Stimulated activated CD8-positive, alpha-beta memory T cell treated with anti-CD3 and anti-CD28 coated beads, Interleukin-15, amount 100 ng/mL, for 1 hour (primary cell): ENCODE measurements at regions not wholly inside any gene's neighbourhood (a gene's known extent, or its start where the extent isn't known, plus 50 kb on each side); places are given as distances from the start of the nearest gene placed in this dataset.
A peak's percentile ranks its signal among the peaks of the same experiment; 100 is the strongest.

Experiments used
- DNase-seq: peaks from one replicate; pipeline ENCODE4 v3.0.0-alpha.2; 2020; ENCODE audit warnings: low read depth

- no peak for DNase-seq
These were observed 242.1 kb downstream of the LTN1 start for GRCh38 chr21:28750565-28750964.

DNA sequence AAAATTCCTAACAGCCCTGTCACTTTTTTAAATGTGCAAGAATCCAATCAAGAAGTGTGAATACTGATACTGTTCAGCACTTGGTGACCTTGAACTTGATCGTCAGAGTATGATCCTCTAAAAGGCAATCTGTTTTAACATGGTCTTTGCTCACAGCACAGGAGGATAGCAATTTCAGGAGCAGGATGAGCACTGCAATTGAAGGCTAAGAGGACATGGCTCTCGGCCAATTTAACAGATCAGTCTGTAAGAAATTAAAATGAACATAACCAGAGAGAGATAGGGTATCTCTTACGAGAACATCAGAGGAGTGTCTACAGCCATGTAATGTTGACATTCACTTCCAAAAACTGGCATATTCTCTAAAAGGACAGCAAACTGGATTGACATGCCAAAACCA, 243.1 kb downstream of the LTN1 start:
- DNase-seq: no peak

DNA sequence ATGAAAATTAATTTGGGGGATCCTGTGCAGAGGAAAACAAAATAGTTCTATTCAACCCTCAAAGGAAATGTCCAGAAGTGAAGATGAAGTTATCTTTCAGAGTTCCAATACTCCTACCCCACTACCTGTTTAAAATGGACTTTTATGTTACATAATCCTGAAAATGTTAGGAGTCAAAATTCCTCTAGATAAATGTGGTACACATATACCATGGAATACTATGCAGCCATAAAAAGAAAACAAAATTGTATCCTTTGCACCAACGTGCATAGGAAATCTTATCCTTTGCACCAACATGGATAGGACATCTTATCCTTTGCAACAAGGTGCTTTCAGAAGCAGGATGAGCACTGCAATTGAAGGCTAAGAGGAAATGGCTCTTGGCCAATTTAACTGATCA, 245.2 kb downstream of the LTN1 start:
- DNase-seq: no peak

- DNase-seq: no peak
These were observed 246.5 kb downstream of the LTN1 start for GRCh38 chr21:28746166-28746565.

DNA sequence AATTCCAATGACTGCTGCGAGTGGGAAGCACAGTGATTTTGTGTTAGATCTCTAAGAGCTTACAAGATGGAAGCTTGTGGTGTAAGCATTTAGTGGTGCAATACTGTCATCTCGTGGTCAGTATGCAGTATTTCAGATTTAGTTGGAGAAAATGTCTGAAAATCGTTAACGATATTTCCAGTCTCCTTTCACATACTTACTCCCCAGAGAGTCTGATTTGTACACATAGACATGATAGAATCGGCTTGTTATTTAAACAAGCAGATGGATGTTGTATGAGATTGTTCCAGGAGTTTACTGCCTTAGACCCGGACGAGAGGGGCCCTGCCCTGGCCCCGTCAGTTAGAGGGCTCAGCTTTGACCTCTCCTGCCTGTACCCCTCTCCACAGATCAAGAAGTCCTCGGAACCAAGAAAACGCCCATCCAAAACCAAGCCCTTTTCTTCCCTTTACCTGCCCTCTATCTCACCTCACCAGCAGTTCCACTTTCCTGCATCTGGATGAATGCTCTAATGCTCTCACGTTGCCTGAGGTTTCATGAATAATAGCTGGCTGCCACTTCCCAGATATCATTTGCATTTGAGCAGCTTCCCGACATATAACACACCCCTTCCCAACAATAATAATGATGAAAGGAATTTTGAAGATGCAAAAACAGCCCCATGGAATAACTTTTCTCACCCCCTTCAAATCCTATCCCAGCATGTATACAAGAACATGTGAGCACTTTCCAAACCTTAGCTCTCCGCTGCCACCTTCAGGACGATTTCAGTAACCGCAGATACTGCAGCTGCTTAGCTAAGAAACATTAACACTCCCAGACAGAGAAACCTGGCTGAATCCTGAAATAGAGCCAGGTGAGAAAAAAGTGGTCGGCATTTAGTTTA, 247.3 kb downstream of the LTN1 start:
- peak; percentile 60 for DNase-seq

DNA sequence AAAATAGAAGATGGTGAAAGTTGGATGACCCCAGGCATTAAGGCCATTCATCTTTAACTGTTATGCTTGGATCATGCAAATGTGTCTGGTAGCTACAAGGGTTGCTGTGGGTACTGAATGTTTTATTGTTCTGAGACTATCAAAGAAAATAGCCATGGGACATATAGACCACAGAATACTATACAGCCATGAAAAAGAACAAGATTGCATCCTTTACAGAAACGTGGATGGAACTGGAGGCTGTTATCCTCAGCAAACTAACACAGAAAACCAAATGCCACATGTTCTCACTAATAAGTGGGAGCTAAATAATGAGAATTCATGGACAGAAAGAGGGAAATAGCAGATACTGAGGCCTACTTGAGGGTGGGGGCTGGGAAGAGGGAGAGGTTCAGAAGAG, 249.0 kb downstream of the LTN1 start:
- DNase-seq: no peak

DNA sequence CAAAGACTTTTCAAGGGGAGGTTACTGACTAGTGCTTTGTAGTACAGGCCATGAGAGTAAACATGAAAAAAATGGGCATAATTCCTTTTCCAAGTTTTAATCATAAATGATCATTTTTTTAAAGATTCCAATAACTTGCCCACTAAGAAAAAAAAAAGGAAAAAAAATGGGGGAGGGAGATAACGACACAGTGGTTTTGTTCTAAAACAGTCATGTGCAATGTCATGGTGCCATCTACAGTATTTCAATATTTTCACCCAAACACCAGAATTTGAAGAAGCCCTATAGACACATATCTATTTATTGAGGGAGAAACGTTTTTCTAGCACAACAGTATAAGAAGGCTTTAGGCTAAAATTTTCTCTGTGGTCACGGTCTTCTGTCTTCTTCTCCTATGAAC, 250.2 kb downstream of the LTN1 start:
- no peak for DNase-seq

GRCh38 chr21:28740125-28740524, 252.6 kb downstream of the LTN1 start:
- no peak for DNase-seq

GRCh38 chr21:28738882-28739281, 253.8 kb downstream of the LTN1 start:
- DNase-seq: no peak

GRCh38 chr21:28738420-28738704, 254.3 kb downstream of the LTN1 start:
- no peak for DNase-seq

DNA sequence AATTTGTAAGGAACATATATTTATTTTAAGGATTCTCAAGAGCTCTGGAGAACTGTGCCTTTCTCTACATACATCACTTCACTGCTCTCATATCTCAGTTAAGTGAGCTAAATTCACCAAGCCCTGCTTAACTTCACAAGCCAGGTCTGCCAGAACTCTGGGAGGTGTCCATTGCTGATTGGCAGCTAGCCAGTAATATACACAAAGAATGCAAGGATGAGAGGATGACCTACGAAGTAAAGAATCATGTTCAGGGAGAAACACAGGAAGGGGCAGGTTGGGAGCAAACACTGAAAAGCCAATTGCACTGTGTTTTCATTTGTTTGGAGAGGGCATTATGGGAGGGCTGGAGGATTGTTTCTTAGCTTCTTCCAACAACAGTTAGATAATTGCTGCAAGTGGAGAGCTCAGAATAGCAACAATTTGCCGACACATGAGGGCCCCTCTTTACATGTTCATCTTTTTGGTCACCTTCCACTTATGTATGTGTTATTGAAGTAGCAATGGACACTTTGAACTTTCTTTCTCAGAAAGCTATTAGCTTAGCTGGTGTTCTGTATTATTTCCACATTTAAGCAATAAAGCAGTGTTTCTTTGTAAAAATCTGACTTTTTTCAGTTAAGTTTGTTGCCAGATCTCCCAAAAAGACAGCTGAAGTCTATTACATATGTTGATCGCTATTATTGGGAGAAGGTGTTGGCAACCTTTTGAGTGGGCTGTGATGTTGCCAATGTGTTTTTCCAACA, 254.8 kb downstream of the LTN1 start:
- no peak for DNase-seq

DNA sequence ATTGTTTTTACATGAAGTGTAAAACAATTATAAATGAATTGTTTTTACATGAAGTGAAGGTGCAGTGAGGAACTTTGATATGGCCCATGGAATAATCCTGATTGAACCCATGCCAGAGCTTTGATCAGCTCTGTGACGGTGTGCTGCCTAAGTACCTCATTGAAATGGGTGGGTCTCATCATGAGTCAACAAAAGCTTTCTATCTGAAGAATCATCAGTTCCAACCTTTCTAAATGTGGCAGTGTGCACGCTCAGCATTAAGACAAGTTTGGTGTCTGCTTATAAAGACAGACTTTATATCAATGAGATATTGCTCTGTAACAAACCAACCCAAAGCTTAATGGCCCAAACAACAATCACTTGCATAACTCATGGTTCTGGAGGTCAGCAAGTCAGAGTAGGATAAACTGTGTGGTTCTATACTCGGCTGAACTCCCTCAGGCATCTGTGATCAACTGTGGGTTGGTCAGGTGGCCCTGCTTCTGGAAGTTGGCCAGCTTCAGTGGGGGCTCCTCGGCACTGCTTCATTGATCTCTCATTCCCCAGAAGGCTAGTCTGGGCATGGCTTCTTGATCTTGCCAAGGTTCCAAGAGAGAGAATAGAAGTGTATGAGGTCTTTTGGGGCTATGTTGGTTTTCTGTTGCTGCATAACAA, 258.0 kb downstream of the LTN1 start:
- DNase-seq: no peak

DNA sequence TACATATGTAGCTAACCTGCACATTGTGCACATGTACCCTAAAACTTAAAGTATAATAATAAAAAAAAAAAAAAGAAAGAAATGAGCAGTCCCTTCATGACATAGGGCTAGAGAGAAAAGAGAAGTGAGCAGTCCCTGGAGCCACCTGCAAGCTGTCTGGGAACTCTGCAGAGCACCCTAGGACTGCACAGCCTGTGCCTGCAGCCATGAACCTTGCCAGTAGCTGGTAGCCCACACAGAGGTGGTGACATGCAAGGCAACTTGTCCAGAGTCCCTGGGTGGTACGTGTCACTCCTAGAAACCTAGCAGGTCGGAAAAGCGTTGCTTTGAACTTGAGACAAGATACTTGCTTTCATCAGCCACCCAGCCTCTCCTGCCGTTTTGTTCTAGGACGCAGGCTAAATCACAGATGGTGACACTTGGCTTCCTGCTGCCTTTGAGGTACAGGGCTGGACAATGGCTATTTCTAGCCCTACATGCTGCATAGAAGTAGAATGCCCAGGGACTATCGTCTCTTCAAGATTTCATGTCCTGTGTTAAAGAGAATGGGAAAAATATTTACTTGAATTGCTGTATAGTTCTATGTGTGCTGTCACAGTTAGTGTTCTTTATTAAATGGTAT, 260.9 kb downstream of the LTN1 start:
- DNase-seq: no peak

DNA sequence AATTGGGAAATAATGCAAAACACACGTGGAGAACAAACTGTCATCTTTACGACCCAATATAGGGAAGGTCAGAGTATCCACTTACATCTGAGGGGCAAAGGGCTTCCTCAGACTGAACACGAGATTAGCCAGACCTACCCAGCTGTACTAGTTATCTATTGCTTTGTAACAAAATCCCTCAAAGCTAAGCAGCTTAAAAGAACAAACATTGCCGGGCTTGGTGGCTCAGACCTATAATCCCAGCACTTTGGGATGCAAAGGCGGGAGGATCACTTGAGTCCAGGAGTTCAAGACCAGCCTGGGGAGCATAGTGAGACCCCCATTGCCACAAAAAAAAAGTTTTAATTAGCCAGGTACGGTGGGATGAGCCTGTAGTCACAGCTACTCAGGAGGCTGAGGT, 262.8 kb downstream of the LTN1 start:
- DNase-seq: no peak

DNA sequence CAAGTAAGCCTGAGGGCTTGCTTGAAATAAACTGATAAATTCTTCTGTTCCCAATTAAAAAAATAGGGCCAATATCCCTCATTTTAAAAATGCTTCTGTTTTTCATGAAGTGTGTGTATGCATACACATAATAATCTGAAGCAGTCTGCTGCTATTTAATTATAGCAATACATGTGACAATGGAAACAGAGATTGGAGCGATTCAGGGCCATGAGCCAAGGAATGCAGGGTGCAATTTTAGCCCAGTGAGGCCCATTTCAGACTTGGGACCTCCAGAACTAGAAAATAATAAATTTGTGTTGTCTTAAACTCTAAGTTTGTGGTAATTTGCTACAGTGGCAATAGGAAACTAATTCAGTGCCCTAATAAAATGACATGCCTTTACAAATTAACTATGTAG, 264.9 kb downstream of the LTN1 start:
- DNase-seq: no peak

- no peak for DNase-seq
These were observed 267.3 kb downstream of the LTN1 start for GRCh38 chr21:28725396-28725795.

DNA sequence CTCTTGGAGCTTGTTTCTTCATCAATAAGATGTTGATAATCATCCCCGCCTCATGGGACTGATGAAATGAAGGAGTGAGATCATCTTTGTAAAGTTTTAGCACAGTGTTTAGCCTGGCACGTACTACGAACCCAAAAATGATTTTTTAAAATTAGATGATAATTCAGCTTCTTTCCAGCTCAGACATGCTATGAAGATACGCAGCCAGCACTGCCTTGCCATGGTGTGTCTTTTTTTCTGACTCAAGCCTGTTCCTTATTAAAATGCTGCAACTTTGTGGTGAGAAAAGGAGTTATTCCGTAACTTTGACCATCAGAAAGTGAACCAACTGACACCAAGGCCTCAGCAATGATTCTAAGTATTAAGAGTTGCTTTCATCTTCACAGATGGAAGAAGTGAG, 269.0 kb downstream of the LTN1 start:
- no peak for DNase-seq

DNA sequence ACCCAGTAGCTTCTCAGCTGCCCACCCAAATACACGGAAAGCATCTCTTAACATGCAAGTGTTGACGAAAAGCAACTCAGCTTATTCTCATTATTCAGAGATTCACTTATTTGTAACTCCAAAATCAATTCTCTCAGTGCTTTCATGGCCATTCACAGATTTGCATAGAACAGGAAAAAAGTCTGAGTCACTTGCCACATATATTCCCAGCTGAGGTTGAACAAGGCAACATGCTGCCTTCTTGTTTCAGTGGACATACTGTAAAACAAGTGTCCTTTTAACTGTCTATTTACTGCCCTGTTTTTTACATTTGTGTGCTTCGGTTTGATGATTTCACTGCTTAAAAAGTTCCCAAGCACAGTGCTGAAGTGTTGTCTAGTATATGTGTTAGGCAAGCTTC, 273.0 kb downstream of the LTN1 start:
- DNase-seq: no peak

GRCh38 chr21:28714777-28715464, 277.8 kb downstream of the LTN1 start:
- no peak for DNase-seq

DNA sequence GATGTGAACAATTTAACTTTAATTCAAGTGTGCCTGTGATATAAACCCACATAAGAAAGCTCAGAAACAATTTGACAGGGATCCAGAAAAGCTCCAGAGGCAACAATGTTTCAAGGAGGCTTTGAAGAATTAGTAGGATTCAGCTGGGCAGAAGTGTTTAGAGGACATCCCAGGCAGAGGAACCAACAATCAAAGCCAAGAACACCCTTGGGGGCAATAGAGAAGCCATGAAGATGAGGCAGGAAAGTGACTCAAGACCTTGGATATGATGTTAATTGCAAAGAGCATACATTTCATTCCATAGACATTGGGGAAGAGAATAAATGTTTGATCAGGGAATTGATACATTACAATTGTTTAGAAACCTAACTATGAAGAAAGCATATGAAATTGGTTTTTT, 280.3 kb downstream of the LTN1 start:
- no peak for DNase-seq

DNA sequence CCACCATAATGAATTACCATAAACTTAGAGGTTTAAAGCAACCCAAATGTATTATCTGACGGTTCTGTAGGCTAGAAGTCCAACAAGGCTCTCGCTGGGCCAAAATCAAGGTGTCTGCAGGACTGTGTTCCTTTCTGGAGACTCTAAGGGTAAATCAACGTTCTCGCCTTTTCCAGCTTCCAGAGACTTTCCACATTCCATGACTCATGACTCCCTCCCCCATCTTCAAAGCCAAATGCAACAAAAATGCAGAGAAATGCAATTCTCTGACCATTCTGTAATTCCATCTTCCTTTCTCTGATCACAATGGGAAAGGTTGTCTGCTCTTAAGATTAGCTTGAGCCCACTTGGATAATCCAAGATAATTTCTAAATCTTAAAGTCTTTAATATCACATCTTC, 287.1 kb downstream of the LTN1 start:
- DNase-seq: no peak

DNA sequence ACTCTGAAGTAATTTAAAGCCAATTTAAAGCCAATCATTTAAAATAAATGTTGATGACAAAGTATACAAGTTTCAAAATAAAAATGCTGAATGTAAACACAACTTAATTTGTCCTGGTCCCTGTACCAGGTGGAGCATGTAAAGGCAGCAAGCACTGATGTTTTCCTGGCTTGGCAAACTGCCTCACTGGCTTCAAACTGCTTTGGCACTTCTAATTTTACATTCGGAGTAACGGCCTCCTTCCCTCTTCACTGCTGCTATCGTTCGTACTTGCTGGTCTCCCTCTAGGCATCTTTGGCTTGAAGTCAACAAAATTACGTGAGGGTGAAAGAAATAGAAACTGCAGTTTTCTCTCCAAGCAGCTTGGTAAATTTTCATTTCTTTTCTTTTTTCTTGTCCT, 287.9 kb downstream of the LTN1 start:
- no peak for DNase-seq
